Activated CD4-positive, alpha-beta T cell treated with anti-CD3 and anti-CD28 coated beads, Interleukin-2, amount 50 U/mL, for 16 hours (primary cell): ENCODE measurements at regions not wholly inside any gene's neighbourhood (a gene's known extent, or its start where the extent isn't known, plus 50 kb on each side); places are given as distances from the start of the nearest gene placed in this dataset.

Experiments used
- DNase-seq: peaks from one replicate; pipeline ENCODE4 v3.0.0-alpha.2; 2020

DNA sequence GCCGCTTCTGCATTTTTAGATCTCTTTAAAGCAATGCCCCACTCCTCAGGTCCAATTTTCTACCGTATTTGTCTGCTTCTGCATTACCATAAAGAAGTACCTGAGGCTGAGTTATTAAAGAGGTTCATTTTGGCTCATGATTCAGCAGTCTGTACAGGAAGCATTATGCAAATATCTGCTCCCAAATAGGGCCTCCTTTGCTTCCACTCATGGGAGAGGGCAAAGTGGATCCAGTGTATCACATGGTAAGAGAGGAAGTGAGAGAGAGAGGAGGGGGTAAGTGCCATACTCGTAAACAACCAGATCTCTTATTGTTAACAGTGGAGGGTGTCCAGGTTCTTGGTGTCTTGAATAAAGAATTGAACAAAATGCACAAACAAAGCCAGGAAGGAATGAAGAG, 316.1 kb upstream of the SEL1L start:
- no peak for DNase-seq

DNA sequence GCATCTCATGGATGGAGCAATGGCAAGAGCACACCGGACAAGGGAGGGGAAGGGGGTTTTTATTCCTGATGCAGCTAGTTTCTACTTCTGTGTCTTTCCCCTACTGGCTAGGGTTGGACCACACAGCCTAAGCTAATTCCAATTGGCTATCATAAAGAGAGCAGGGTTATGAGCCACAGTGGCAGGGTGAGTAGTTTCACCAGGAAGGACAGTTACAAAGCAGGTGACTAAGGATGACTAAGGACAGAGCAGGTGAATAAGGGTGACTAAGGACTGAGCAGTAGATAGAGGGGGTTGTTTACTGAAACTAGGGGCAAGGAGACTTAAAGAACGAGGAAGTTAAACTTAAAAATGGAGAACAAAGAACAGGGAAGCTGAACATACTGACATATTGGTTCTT, 321.4 kb upstream of the SEL1L start:
- DNase-seq = no peak

DNA sequence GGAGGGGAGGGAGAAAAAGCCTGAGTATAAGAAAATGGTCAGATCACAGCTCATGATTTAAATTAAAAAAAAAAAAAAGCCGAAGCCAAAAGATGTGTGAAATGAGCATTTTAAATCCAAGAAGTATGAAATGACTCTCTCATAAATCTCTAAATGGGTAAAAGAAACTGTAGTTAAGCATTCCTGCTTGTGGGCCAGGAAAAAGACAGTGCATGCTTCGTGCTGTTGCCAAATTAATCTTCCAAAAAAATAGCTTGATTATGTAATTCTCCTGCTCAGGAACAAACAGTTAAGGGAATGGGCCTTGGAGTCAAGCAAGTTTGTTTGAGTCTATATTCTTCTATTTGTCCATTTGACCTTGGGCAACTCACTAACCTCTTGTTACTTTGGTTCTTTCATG, 325.4 kb upstream of the SEL1L start:
- DNase-seq = no peak

DNA sequence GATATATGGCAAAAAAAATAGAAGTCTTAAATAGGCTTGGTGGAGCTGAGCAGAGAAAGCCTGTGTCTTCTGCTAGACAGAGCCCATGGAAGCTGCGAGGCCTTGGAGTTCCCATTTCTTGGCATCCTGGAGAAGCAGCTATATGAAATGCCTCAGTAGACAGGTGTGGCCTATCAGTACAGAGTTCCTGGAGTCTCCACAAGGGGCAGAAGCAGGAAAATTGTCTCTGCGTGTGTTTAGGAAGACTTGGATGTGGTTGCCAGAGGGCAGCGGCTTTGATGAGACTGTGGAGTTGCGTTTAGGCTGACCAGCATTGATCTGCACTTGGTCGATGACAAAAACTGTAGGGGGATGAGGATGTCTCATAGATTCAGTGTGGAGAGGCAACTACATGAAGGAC, 334.5 kb upstream of the SEL1L start:
- no peak for DNase-seq

DNA sequence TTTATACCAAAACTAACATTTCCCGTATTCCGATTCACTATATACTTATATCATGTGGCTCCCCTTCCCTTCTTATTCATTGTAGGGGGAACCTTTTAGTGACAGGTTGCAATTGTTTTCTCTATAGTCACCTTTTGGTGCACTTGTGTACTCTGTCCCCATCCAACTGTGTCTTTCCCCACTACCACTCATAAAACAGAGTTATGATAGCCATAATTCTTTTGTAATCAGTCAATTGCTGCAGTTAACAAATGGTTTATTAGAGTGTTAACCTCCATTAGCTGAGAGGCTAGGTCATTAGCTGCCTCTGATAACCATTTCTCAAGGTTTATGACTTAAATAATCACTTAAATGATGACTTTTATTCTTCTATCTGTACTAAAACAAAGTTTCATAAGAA, 338.1 kb upstream of the SEL1L start:
- DNase-seq = no peak

DNA sequence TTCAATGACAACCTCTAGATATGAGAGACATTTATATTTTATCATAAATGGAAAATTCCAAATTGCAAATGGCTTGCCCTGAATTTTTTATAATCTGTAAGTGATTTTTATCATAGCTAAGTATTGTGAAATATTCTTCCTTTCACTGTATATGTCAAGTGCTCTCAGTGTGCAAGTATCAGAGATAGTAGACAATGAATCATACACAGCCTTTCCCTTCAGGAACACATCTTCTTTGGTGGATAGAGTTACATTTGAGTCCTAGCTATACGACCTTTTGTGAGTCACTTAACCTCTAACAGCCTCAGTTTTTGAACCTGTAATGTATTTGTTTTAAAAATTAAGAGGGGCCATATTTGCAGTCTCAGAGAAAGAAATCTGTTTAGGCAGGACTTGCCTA, 350.7 kb upstream of the SEL1L start:
- no peak for DNase-seq

DNA sequence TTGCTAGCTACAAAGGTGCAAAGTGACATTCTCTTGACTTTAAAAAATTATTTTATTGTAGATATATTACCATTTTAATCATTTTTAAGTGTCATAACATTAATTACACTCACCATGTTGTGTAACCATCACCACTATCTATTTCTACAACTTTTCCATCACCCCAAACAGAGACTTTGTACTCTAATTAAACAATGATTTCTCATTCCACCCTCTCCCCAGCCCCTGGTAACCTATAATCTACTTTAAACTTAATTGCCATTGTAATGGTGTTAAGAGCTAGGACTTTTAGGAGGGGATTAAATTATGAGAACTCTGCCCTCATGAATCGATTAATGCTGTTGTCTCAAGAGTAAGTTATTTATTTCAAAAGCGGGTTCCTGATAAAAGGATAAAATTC, 352.9 kb upstream of the SEL1L start:
- no peak for DNase-seq

DNA sequence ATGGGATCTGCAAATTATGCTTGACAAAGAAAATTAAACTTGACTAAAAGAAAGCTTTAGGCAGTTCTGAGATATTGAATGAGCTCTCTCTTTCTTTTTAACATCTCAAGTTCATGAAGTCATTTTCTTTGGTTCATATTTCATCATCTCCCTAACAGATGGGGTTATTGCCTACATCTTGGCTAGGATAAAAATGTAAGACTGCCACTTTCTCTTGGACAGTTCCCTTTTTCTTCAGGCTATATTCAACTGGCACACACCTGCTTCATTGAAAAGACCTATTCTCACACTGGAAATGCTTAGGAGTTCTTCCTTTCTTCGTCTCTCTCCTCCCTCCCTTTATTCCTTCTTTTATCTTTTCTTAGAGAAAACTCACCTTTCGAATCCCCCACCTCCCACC, 355.9 kb upstream of the SEL1L start:
- no peak for DNase-seq

DNA sequence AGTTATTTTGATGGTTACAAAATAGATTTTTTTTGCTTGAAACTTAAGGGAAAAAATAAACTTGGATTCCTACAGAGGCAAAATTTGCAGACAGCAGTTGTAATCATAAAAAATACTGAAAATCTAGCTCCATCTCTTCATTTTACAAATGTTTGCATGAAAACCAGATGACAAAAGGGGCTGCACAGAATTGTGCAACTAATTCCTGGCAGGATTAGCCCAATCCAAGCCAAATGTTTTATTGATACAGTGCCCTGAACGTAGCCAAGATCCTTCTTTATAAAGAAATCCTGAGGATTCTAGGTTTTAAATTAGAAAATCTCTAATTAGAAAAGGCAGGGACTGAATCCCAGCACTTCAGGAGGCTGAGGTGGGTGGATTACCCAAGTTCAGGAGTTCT, 356.4 kb upstream of the SEL1L start:
- no peak for DNase-seq

DNA sequence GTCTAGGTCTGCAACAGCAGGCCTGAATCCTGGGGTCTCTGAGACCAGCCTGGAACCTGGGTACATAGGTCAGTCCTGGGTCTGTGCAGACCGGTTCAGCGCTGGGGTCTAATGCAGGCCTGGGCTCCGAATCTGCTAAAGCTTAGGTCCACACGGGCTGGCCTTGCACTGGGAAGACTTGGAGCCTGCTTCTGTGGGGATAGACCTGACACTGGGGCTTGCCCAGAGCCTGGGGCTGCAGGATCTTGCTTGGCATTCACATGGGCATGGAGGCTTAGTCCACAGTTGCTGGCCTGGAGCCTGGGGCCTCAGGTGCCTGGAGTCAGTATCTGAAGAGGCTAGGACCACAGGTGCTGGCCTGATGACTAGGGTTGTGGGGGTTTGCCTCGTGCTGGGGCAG, 369.8 kb upstream of the SEL1L start:
- DNase-seq = no peak

DNA sequence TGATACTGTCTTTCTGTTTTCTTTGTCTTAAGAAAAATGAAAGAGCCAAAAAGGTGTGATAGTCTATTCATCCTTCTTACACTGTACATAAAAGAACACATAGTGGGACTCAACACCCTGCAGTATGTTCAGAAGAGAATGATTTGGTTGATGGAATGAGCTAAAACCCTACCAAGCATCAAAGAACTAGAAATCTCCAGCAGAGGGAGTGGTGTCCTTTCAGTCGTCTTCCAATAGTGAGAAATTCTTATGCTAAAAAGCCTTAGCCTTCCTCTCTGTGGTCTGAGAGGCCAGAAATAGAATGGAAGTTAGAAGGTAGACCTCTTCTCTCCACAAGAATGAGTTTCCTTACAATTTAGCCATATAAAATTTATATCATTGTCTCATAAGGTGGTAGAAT, 393.4 kb upstream of the SEL1L start:
- no peak for DNase-seq

DNA sequence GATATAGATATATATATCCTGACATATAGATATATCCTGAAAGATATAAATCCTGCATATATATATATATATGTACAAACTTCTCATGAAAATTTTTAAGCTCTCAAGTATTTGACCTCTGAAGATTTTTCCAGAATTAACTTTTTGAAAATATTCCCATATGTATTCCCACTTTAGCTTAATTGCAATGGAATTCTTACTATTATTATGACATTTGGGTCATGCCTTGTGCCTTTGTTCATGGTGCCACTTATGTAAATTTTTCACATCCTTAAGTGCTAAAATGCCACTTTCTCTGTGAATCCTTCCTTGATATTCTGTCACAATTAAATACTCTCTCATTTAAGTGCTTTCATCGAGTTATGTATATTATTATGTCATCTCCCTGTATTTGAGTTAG, 398.2 kb upstream of the SEL1L start:
- DNase-seq = no peak

DNA sequence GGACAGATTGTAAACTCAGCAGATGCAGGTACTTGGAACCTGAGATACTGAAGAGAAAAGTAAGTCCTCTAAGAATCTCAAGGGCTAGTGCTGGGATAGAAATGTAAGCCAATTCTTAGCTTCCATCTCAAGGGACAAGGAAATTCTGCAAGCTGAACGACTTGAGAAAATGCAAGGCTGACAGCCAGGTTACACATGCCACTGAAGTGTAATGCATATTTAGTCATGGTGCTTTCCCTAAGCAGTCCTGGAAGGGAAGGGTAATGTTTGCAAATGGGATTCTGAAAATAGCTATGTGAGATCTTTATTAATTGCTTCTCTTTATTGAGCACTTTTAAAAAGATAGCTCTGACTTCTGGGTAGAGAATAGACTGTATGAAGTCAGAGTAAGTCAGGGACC, 402.7 kb upstream of the SEL1L start:
- DNase-seq = no peak

DNA sequence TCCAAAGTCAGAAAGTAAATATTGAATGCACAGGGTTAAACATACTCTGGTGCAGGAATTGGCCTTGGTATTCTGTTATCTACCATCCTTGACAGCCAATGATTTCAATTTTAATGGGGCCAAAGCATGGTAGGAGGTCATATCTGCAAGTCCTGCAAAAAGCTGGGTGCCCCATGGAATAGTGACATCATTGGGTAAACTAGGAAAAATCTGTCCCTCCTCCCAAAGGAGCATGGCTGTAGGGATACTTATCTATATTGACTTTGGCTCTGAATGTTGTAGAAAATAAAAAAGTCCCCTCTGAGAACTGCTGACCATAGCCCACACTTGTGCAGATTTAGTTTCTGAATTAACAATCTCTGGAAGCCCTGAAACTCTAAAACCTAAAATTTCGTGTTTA, 403.2 kb upstream of the SEL1L start:
- no peak for DNase-seq

DNA sequence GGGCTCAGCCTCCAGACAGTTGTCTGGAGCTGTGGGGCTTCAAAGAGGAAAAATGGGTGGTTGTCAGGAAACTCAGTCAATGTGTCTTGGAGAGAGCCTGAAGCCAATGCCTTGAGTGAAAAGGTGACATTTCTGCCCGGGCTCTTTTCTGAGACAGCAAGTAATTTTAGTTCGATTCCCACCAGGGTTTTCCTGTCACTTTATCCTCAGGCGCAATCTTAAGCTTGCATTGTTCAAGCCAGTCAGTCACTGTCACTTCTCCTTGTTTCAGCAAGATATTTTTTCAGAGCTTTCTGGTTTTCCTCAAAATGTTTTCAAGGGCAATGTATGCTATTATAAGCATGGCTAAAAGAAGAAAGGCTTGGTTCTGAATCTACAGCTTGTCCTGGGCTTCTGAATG, 404.7 kb upstream of the SEL1L start:
- DNase-seq = no peak

DNA sequence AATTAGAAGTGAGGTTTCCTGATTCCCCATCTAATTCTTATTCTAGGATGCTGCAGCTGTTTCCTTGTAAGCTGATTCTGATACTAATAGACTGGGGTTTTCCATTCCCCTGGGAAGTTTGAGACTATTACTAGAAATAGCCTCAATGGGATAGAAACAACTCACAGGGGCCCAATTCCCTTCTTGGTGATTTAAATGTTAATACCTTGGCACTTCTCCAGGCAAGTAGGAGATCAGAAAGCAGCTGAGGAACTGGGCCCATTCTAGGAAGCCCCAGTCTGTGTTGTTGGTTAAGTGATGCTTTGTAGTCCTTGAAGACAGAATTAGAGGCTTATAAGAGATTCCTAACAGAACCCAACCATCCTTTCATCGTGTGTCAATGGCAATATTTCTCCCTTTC, 407.0 kb upstream of the SEL1L start:
- no peak for DNase-seq

DNA sequence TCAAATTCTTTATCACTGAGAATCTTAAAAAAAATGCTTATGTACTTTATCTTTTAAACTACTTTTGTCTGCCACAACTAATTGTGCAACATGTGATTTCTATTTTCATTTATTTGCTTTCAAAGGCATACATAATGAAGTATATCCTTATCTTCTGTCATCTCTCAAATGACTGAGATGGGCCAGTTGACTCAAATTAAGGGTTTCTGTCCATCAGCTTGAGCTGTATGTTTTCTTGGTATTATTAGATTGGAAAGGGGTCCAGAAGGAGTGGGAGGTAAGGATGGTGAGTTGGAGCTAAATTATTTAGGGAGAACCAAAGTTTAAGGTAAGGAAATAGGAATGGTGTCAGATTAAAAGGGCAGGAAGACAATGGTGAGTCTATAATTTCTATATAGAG, 408.4 kb upstream of the SEL1L start:
- DNase-seq = no peak

DNA sequence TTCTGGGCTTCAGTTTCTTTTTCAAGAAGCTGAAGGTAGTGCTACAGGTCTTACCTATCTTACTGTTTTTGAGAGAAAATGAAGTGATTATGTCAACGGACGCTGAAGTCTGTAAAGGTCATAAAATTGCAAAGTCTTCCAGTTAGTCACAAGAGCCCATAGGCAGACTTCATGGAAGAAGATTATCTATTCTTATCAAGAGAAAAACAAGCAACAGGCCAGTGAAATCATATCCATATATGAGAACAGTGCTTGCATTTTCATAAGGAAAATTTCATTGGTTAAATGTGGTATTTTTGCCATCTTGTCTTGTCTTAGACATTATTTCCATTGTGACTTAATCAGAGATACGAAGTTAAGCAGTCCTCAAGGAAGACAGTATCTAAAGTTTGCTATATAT, 412.7 kb upstream of the SEL1L start:
- DNase-seq = no peak

DNA sequence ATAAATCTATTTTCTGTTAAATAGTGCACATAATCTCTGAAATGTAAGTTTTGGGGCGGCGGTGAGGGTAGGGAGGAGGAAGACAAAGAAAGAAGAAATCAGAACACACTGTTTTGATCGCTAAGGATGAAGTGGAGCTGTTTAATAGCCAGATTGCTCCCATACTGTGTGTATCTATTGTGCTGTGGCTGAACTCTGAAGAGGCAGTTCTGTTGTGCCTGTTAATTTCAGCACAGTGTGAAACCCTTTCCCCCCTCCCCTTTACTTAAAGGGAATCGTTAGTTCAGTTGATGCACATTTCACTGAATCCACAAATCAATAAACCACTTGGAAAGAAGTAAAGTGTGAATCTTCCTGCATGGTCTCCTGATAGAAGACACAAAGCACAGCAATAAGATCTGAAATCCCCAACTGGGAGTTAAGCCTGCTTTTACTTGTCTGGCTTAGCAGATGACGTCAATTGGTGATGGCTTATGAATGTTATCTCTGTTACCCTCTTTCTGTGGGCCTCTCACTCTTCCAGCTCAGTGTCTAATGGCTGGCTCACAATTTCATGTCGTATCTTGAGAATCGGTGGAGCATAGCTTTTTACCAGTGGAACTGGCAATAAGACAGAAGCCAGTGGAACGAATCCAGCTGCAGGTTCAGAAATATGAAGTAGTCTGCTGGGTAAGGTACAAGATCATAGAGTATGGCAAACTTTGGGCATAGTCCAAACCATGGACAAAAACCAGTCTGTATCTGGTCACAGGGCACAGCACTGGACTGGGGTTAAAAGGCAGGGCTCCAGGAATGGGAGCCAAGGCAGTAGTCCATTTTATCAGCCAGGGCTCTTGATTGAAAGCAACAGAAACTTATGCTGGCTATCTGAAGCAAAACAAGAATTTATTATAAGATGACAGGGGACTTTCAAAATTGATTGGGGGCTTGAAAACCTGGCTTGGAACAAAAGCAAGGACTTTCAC, 413.5 kb upstream of the SEL1L start:
- no peak for DNase-seq

DNA sequence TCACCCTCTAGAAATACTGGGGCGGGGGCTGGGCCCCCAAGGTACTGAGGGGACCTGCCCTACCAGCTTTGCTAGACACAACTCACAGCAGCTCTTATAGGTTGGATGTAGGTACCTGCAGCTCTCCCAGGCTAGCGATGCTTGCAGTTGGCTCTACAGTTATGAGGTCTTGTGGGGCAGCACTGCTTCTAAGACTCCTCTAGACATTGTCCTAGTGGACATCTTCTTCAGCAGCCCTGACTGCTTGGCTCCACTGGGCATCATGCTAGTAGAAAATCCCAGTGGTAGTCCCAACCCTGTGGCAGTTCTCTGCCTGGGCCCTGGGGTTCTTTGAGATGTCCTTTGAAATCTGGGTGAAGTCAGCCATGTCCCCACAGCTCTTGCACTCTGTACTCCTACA, 419.3 kb upstream of the SEL1L start:
- no peak for DNase-seq

DNA sequence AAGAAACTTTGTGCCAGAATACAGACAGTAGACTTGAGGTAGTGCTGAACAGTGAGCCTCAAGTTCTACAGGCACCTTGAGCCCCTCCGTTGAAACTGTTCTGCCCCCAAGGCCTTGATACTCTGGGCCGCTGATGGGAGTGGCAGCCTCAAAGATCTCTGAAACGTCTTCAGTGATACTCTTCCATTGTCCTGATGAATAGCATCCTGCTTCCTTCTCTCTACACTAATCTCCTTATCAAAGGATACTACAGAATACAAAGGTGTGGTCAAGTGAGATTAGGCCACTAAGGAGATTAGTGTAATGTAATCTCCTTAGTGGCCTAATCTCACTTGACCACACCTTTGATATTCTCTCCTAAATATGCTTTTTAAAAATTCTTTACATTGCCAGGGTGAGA, 419.8 kb upstream of the SEL1L start:
- no peak for DNase-seq

DNA sequence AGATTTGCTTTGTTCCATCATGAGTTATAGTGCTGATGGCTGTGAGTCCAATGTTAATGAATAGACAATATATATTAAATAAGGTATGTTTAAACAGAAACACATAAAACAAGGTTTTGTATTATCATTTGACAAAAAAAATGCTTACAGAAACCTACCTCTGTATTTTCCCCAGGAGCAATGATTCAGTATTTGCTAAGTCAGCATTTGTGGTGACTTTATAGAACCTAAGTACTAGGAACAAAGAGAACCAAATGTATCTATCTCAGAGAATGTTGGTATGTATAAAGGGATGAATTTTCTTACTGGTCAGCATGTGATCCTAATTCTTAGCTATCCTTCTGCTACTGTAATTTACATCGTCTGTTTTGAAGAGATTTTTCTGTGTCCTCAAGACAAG, 421.5 kb upstream of the SEL1L start:
- DNase-seq = no peak

DNA sequence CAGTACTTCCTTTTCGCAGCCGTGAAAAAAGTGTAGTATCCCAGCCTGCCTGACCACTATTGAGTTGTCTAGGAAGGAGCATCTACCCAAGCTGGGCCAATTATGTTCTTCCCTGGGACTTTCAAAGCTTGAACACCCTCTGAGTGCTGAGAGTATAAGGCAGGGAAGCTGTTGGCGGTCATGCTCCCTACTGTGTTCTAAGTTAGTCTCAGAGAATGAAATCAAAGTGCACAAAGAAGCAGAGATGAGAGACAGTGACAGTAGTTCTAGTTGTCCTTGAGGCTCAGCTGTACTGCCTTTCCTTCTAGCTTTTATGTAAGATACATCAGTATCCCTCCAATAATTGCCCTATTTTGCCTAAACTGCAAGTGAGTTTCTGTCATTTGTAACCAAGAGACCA, 427.1 kb upstream of the SEL1L start:
- no peak for DNase-seq

DNA sequence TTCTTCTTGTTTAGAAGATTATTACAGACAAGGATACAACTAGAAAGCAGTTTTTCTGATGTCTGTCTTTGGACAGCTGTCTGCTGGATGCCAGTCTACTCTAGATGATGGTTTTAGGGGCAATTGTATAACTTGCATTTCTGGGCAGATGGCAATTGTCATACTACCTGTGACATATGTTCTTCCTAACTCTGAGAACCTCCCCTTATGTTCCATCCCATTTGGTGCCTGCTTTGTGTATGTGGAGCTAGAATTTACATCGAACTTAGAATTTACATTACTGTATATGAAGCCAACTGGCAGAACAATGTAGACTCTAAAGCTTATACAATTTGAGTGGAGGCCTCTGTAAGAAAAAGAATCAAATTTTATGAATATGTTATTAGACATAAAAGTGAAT, 430.2 kb upstream of the SEL1L start:
- DNase-seq = no peak

DNA sequence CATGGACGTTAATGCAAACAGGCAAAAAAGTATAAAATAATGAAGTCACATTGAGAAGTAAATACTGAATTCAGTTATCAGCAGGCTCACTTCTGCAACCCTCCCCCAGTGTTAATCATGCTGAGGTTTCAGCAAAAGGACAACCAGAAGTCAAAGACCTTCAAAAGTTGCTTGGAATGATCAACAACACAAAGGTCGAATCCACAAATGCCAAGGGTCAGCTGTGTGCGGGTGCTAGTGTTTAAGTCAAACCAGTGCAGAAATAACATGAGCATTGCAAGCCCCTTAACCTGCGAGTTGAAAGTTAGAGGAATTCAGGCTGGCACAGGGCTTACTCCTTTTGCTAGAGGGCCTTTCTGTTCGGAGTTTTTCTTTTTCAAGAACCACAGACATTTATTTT, 436.7 kb upstream of the SEL1L start:
- DNase-seq = no peak
